ENCODE measurements at regions not wholly inside any gene's neighbourhood (a gene's known extent, or its start where the extent isn't known, plus 50 kb on each side); places are given as distances from the start of the nearest gene placed in this dataset.

DNA sequence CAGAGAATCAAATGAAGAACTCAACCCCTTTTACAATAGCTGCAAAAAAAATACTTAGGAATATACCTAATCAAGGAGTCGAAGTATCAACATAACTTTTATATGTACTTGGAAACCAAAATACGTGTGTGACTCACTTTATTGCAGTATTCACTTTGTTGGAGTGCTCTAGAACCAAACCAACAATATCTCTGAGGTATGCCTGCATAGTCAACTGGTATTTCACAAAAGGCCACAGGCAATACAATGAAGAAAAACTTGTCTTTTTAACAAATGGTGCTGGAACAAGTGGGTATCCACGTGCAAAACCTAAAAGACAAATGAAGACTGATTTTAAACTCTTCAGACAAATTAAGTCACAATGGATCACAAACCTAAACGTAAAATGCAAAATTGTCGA lies 385.7 kb downstream of the TLE1 start:
- Histone ChIP-seq H3K4me3 (no peak overlapping the region), H3K9me3 (no peaks in the 10 kb centered on the region), H3K27me3 (no peaks in the 10 kb centered on the region), H3K36me3 (no peaks in the 10 kb centered on the region), H3K4me1 (no peaks in the 10 kb centered on the region), H3K27ac (no peak overlapping the region)
- 60 to 76% methylated on average over 5 of the region's 5 CpGs for WGBS, 2 donors
- DNase-seq (no peak), FAIRE-seq (no peak), ATAC-seq (no peak)
- TF ChIP-seq, protein P1, sequence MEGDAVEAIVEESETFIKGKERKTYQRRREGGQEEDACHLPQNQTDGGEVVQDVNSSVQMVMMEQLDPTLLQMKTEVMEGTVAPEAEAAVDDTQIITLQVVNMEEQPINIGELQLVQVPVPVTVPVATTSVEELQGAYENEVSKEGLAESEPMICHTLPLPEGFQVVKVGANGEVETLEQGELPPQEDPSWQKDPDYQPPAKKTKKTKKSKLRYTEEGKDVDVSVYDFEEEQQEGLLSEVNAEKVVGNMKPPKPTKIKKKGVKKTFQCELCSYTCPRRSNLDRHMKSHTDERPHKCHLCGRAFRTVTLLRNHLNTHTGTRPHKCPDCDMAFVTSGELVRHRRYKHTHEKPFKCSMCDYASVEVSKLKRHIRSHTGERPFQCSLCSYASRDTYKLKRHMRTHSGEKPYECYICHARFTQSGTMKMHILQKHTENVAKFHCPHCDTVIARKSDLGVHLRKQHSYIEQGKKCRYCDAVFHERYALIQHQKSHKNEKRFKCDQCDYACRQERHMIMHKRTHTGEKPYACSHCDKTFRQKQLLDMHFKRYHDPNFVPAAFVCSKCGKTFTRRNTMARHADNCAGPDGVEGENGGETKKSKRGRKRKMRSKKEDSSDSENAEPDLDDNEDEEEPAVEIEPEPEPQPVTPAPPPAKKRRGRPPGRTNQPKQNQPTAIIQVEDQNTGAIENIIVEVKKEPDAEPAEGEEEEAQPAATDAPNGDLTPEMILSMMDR (IDR thresholded peaks at IDR 0.05), result no peak
- intact Hi-C loops (cut with DNase I), result no loop called here

DNA sequence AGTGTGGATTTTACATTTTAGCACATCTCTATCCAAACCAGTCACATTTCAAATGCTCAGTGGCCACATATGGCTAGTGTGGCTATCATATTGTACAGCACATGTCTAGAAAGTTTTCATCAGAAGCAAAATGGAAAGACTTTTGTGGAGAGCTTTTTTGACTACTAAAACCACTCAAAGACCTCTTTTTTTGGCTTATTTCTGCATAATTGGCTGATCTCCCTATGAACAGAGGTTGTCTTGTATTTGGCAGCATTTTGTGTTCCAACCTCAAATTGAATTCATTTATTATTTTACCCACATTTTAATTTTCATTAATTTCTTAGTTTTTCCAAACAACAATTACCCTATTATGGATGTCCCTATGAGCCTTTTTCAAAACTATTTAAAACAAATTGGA lies 395.7 kb downstream of the TLE1 start:
- Histone ChIP-seq H3K27me3 (no peaks in the 10 kb centered on the region), H3K27ac (no peak overlapping the region), H3K36me3 (no peaks in the 10 kb centered on the region), H3K4me3 (no peak overlapping the region), H3K9me3 (no peaks in the 10 kb centered on the region), H3K4me1 (no peaks in the 10 kb centered on the region)
- DNase-seq, result no peak
- TF ChIP-seq, protein P1 (IDR thresholded peaks at IDR 0.05), result no peak
- no peak for FAIRE-seq
- ATAC-seq, result no peak
- intact Hi-C loops (cut with DNase I), result no loop called here

DNA sequence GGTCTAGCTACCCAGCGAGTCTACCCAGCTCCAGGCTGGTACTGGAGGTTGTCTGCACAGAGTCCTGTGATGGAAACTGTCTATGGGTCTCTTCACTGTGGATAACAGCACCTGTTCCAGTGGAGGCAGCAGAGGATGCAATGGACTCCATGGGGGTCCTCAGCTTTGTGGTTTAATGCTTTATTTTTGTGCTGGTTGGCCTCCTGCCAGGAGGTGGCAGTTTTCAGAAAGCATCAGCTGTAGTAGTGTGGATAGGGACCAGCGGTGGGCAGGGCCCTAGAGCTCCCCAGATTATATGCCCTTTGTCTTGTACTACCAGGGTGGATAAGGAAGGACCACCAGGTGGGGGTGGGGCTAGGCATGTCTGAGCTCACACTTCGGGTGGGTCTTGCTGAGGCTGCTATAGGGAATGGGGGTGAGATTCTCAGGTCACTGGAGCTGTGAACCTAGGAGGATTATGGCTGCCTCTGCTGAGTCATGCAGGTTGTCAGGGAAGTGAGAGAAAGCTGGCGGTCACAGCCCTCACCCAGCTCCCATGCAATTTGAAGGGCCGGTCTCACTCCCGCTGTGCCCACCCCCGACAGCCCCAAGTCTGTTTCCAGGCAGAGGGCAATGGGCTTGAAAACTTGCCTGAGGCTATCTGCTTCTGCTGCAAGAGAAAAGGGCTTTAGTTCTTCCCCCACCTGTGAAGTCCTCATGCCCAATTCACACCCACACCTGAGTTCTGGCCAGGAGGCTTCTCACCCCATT lies 397.1 kb downstream of the TLE1 start:
- no peak for ATAC-seq
- TF ChIP-seq, protein P1 (IDR thresholded peaks at IDR 0.05), result no peak
- H3K4me3 ChIP-seq, result no peak overlapping the region
- no peak for DNase-seq
- no peaks in the 10 kb centered on the region for H3K4me1 ChIP-seq
- no peaks in the 10 kb centered on the region for H3K36me3 ChIP-seq
- WGBS, 2 donors, result 78 to 81% methylated on average over 7 of the region's 7 CpGs
- H3K27ac ChIP-seq, result no peak overlapping the region
- H3K9me3 ChIP-seq, result no peaks in the 10 kb centered on the region
- FAIRE-seq, result no peak
- no peaks in the 10 kb centered on the region for H3K27me3 ChIP-seq
- intact Hi-C loops (cut with DNase I), result no loop called here

DNA sequence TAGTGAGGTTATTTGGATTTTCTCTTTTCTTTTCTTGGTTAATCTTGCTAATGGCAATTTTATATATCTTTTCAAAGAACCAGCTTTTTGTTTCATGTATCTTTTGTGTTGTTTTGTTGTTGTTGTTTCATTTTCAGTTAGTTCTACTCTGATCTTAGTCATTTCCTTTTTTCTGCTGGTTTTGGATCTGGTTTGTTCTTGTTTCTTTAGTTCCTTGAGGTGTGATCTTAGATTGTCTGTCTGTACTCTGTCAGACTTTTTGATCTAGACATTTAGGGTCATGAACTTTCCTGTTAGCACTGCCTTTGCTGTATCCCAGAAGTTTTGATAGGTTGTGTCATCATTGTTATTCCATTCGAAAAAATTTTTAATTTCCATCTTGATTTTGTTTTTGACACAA lies 399.7 kb downstream of the TLE1 start:
- TF ChIP-seq, protein P1 (IDR thresholded peaks at IDR 0.05), result no peak
- intact Hi-C loops (cut with DNase I), result no loop called here
- DNase-seq, result no peak
- Histone ChIP-seq H3K4me3 (no peak overlapping the region), H3K4me1 (no peaks in the 10 kb centered on the region), H3K27me3 (no peaks in the 10 kb centered on the region), H3K36me3 (no peaks in the 10 kb centered on the region), H3K9me3 (no peaks in the 10 kb centered on the region), H3K27ac (no peak overlapping the region)
- FAIRE-seq, result no peak
- ATAC-seq, result no peak
- 49 to 68% methylated on average over 1 of the region's 1 CpG for WGBS, 2 donors

DNA sequence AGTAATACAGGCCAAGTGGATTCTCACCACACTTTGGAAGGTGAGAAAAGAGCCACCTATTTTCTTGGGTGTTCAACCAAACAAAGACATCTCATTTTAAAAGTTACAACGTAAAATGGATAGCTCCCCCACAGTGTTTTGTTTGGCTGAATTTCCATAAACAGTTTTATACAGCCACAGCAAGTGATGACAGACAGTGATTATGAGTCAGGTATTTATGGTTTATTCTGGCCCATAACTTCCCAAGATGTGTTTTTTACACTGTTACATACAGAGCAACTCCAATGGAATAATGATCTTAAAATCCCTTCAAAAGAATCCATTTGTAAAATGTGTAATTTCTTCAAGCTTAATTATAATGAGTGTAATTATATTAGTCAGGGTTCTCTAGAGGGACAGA lies 421.3 kb downstream of the TLE1 start:
- DNase-seq (no peak), FAIRE-seq (no peak), ATAC-seq (no peak)
- Histone ChIP-seq H3K4me3 (no peak overlapping the region), H3K27me3 (no peaks in the 10 kb centered on the region), H3K4me1 (no peaks in the 10 kb centered on the region), H3K27ac (no peak overlapping the region), H3K36me3 (no peaks in the 10 kb centered on the region), H3K9me3 (no peaks in the 10 kb centered on the region)
- TF ChIP-seq, protein P1 (IDR thresholded peaks at IDR 0.05), result no peak
- intact Hi-C loops (cut with DNase I), result loop anchor here in 1 of 3 donors (10.0 kb wide), 1 partner anchor 57 kb away; no protein-coding TSS in a partner anchor
- 49 to 54% methylated on average over 1 of the region's 1 CpG for WGBS, 2 donors

Data from pancreas (tissue), 10 donors.